H1 (cell line): ENCODE measurements at regions not wholly inside any gene's neighbourhood (a gene's known extent, or its start where the extent isn't known, plus 50 kb on each side); places are given as distances from the start of the nearest gene placed in this dataset.

Source experiments
- CTCF ChIA-PET: fragments of 300-600 bp; sonication (Branson Sonifier 250); formaldehyde crosslinking; loops from one replicate; lab custom pipeline; 2021; ENCODE audit not compliant: partially characterized antibody; lab: Charles Lee
- POLR2A ChIA-PET: fragments of 300-600 bp; sonication (Branson Sonifier 250); formaldehyde crosslinking; loops from one replicate; lab custom pipeline; 2021; ENCODE audit warnings: inconsistent platforms; ENCODE audit not compliant: partially characterized antibody; lab: Charles Lee
- DNase-seq, 2 experiments: peaks; one replicate each; pipeline versions ENCODE4 v3.0.0 to v3.0.0-alpha.2; 2010 to 2022; ENCODE audit warnings: low spot score in 2 of 2, low read depth in 1 of 2, mixed read lengths in 1 of 2
- FAIRE-seq: peaks from 2 replicates; lab custom pipeline; 2011; peaks lifted over from hg19 to GRCh38; lab: Jason Lieb, UNC
- H2AFZ ChIP-seq: 2 replicates; pipeline ENCODE4 v1.8.1; 2012; ENCODE audit warnings: low read length, inconsistent platforms
- H2AK5ac ChIP-seq: 2 replicates; pipeline ENCODE4 v1.6.1; 2013; ENCODE audit warnings: low read depth, low read length
- H2BK120ac ChIP-seq: replicated peaks from 2 replicates; pipeline ENCODE3; 2013; ENCODE audit warnings: low read depth, low read length, inconsistent platforms
- H2BK12ac ChIP-seq: 2 replicates; pipeline ENCODE4 v1.6.1; 2013; ENCODE audit warnings: low read depth, low read length
- H2BK15ac ChIP-seq: 2 replicates; pipeline ENCODE4 v1.6.1; 2013; ENCODE audit warnings: low read length
- H2BK20ac ChIP-seq: 2 replicates; pipeline ENCODE4 v1.6.1; 2013; ENCODE audit warnings: low read length
- H2BK5ac ChIP-seq: 2 replicates; pipeline ENCODE4 v1.6.1; 2013; ENCODE audit warnings: low read depth, low read length
- H3K14ac ChIP-seq: 2 replicates; pipeline ENCODE4 v1.6.1; 2013; ENCODE audit warnings: inconsistent platforms; ENCODE audit not compliant: insufficient read length
- H3K18ac ChIP-seq: 2 replicates; pipeline ENCODE4 v1.6.1; 2013; ENCODE audit warnings: low read length; ENCODE audit errors: extremely low read depth
- H3K23ac ChIP-seq: 2 replicates; pipeline ENCODE4 v1.6.1; 2013; ENCODE audit warnings: inconsistent platforms; ENCODE audit not compliant: insufficient read length
- H3K23me2 ChIP-seq: 2 replicates; pipeline ENCODE4 v1.6.1; 2013; ENCODE audit warnings: low read depth, low read length
- H3K27ac ChIP-seq: 2 replicates; pipeline ENCODE4 v1.6.1; 2011; ENCODE audit warnings: low read depth, low read length, inconsistent platforms
- H3K27me3 ChIP-seq, 4 experiments: replicated peaks in 1 of 4; 1 replicate in 1 of 4; 2 replicates in 3 of 4; pipeline versions ENCODE4 v1.6.1 to v1.8.1; 2011 to 2013; ENCODE audit warnings: low read length in 3 of 4, mild to moderate bottlenecking in 3 of 4, inconsistent platforms in 2 of 4, mixed read lengths in 2 of 4, moderate library complexity in 1 of 4; ENCODE audit not compliant: control insufficient read depth in 3 of 4, insufficient read depth in 3 of 4; ENCODE audit errors: extremely low read depth in 1 of 4
- H3K36me3 ChIP-seq, 4 experiments: 2 replicates each; pipeline versions ENCODE4 v1.6.1 to v1.8.1; 2011 to 2013; ENCODE audit warnings: mild to moderate bottlenecking in 4 of 4, low read length in 3 of 4, moderate library complexity in 2 of 4, control low read depth in 1 of 4, inconsistent platforms in 1 of 4; ENCODE audit not compliant: insufficient read depth in 4 of 4, control insufficient read depth in 2 of 4
- H3K4ac ChIP-seq: replicated peaks from 2 replicates; pipeline ENCODE3; 2013; ENCODE audit warnings: low read length, low read depth, mixed read lengths, inconsistent platforms; ENCODE audit not compliant: insufficient read length
- H3K4me1 ChIP-seq, 4 experiments: replicated peaks in 1 of 4; 1 replicate in 1 of 4; 2 replicates in 3 of 4; pipeline versions ENCODE4 v1.6.1 to v1.8.1; 2011 to 2013; ENCODE audit warnings: low read length in 3 of 4, inconsistent platforms in 2 of 4, mixed read lengths in 1 of 4; ENCODE audit not compliant: insufficient read depth in 4 of 4, control insufficient read depth in 3 of 4
- H3K4me2 ChIP-seq, 2 experiments: 2 replicates each; pipeline versions ENCODE4 v1.6.1 to v1.8.1; 2011 to 2013; ENCODE audit warnings: low read depth in 2 of 2, low read length in 2 of 2, control low read depth in 1 of 2, inconsistent platforms in 1 of 2, mild to moderate bottlenecking in 1 of 2; ENCODE audit not compliant: insufficient read depth in 1 of 2
- H3K4me3 ChIP-seq, 4 experiments: fragments of 200-600, 300-600 bp in 1 of 4; sonication (generic), shearing (Covaris generic), sonication (Bioruptor Twin) in 1 of 4; 2 replicates each; pipeline versions ENCODE4 v1.5.1 to v1.8.1; 2011 to 2016; ENCODE audit warnings: low read length in 4 of 4, low read depth in 3 of 4, control low read depth in 2 of 4, inconsistent platforms in 2 of 4, mild to moderate bottlenecking in 2 of 4, mixed read lengths in 1 of 4, moderate library complexity in 1 of 4; ENCODE audit not compliant: insufficient read depth in 2 of 4; ENCODE audit errors: extremely low read depth in 1 of 4
- H3K56ac ChIP-seq: replicated peaks from 2 replicates; pipeline ENCODE3; 2013; ENCODE audit warnings: low read depth, mild to moderate bottlenecking, mixed read lengths, low read length, inconsistent platforms; ENCODE audit not compliant: insufficient read length
- H3K79me1 ChIP-seq: 2 replicates; pipeline ENCODE4 v1.6.1; 2013; ENCODE audit warnings: low read depth, low read length, control low read depth
- H3K79me2 ChIP-seq, 2 experiments: 2 replicates each; pipeline versions ENCODE4 v1.6.1 to v1.8.1; 2012 to 2013; ENCODE audit warnings: low read length in 2 of 2, mild to moderate bottlenecking in 2 of 2, inconsistent platforms in 1 of 2; ENCODE audit not compliant: insufficient read depth in 2 of 2, control insufficient read depth in 1 of 2
- H3K9ac ChIP-seq, 4 experiments: replicated peaks in 1 of 4; 1 replicate in 1 of 4; 2 replicates in 3 of 4; pipeline versions ENCODE4 v1.6.1 to v1.8.1; 2011 to 2013; ENCODE audit warnings: low read depth in 3 of 4, low read length in 3 of 4, control low read depth in 2 of 4, mild to moderate bottlenecking in 2 of 4, moderate library complexity in 2 of 4, inconsistent platforms in 1 of 4; ENCODE audit errors: extremely low read depth in 1 of 4
- H3K9me3 ChIP-seq, 2 experiments: 2 replicates each; pipeline versions ENCODE4 v1.6.1 to v1.8.1; 2012 to 2013; ENCODE audit warnings: mild to moderate bottlenecking in 2 of 2, moderate library complexity in 2 of 2, control low read depth in 1 of 2, inconsistent platforms in 1 of 2, low read depth in 1 of 2, low read length in 1 of 2, mixed read lengths in 1 of 2; ENCODE audit not compliant: insufficient read depth in 2 of 2
- H4K20me1 ChIP-seq, 2 experiments: replicated peaks in 1 of 2; 2 replicates each; pipeline versions ENCODE3 to v1.8.1; 2011 to 2013; ENCODE audit warnings: inconsistent platforms in 2 of 2, low read length in 2 of 2, mild to moderate bottlenecking in 1 of 2; ENCODE audit not compliant: insufficient read depth in 2 of 2, control insufficient read depth in 1 of 2
- H4K5ac ChIP-seq: 2 replicates; pipeline ENCODE4 v1.6.1; 2013; ENCODE audit warnings: low read length, low read depth, mixed read lengths, inconsistent platforms; ENCODE audit not compliant: insufficient read length
- H4K8ac ChIP-seq: 2 replicates; pipeline ENCODE4 v1.8.0; 2013; ENCODE audit warnings: mild to moderate bottlenecking, moderate library complexity, low read length, inconsistent platforms; ENCODE audit not compliant: insufficient read depth; ENCODE audit errors: extremely low read depth
- H4K91ac ChIP-seq: replicated peaks from 2 replicates; pipeline ENCODE3; 2013; ENCODE audit warnings: low read length, mixed read lengths, inconsistent platforms; ENCODE audit not compliant: insufficient read length
- BCL11A ChIP-seq, 2 experiments: IDR thresholded peaks; one replicate each; pipeline ENCODE4 v1.6.1; 2011; ENCODE audit warnings: low read depth in 2 of 2, low read length in 2 of 2, mild to moderate bottlenecking in 2 of 2
- CTBP2 ChIP-seq: IDR thresholded peaks from 2 replicates; pipeline ENCODE4 v1.7.0; 2011; ENCODE audit warnings: borderline replicate concordance, mild to moderate bottlenecking, moderate library complexity, mixed read lengths, low read length; ENCODE audit not compliant: insufficient read depth, insufficient read length
- KDM1A ChIP-seq: fragments of 200-600, 300-600 bp; sonication (generic); IDR thresholded peaks from 2 replicates; pipeline ENCODE4 v1.7.1; 2016; ENCODE audit warnings: mild to moderate bottlenecking, low read length, borderline replicate concordance
- KDM4A ChIP-seq: IDR thresholded peaks from one replicate; pipeline ENCODE4 v1.7.1; 2012; ENCODE audit warnings: low read depth, mild to moderate bottlenecking, moderate library complexity, low read length, inconsistent platforms; ENCODE audit not compliant: severe bottlenecking
- RNF2 ChIP-seq: fragments of 200-900, 300-1000 bp; sonication (generic); IDR thresholded peaks from 2 replicates; pipeline ENCODE4 v1.7.1; 2016; ENCODE audit warnings: borderline replicate concordance, low read depth, mild to moderate bottlenecking, antibody characterized with exemption, low read length; ENCODE audit not compliant: poor library complexity, severe bottlenecking; ENCODE audit errors: missing control alignments
- RXRA ChIP-seq: IDR thresholded peaks from 2 replicates; pipeline ENCODE4 v1.6.1; 2011; ENCODE audit warnings: low read depth, mild to moderate bottlenecking, low read length, moderate library complexity; ENCODE audit not compliant: insufficient read depth
- ZNF274 ChIP-seq: IDR thresholded peaks from 2 replicates; pipeline ENCODE4 v1.7.0; 2012; ENCODE audit warnings: low read length, borderline replicate concordance; ENCODE audit errors: extremely low read depth
- WGBS, 2 experiments: shearing (Covaris generic) in 1 of 2; methylation state at CpG; one replicate each; pipeline versions ENCODE4 v1.1.6 to v1.1.7; 2013 to 2015; ENCODE audit warnings: low lambda C conversion rate in 2 of 2, mixed read lengths in 2 of 2, inconsistent platforms in 1 of 2, low coverage in 1 of 2, missing lambda C conversion rate in 1 of 2; ENCODE audit not compliant: insufficient replicate concordance in 2 of 2, insufficient coverage in 1 of 2, insufficient read length in 1 of 2; ENCODE audit errors: extremely low coverage in 1 of 2, missing lambda C conversion rate in 1 of 2; 5-methylcytosine and 5-hydroxymethylcytosine counted together

GRCh38 chr2:8575038-8575833 lies 106.6 kb upstream of the ID2 start:
- Histone ChIP-seq H4K91ac (no peak overlapping the region), H3K56ac (no peak overlapping the region), H3K4me1 (peaks cover 0 to 19% (median 8%) of the 10 kb centered on the region in 4 experiments; a peak in 6 of 7 replicates), H2BK20ac (no peak overlapping the region), H3K27ac (no peak overlapping the region), H2BK120ac (no peak overlapping the region), H3K4me2 (no peak overlapping the region), H4K20me1 (peaks cover 0 to 2% of the 10 kb centered on the region in 2 experiments), H3K23ac (no peak overlapping the region), H2BK12ac (0 out of 2 replicates have a peak overlapping the region, but pooled peaks have one; percentile 27), H3K27me3 (peaks cover 0 to 1% (median 0%) of the 10 kb centered on the region in 4 experiments; a peak in 1 of 7 replicates), H2AK5ac (no peak overlapping the region), H3K14ac (no peak overlapping the region), H2BK15ac (no peak overlapping the region), H2AFZ (no peak overlapping the region), H3K79me2 (no peaks in the 10 kb centered on the region), H3K36me3 (no peaks in the 10 kb centered on the region), H3K18ac (no peak overlapping the region), H3K23me2 (peaks cover 2% of the 10 kb centered on the region; the same call in 1 of the 2 replicates), H3K4me3 (no peak overlapping the region), H3K79me1 (no peaks in the 10 kb centered on the region), H4K8ac (no peak overlapping the region), H4K5ac (no peak overlapping the region), H3K9ac (no peak overlapping the region), H3K9me3 (no peaks in the 10 kb centered on the region), H3K4ac (no peak overlapping the region), H2BK5ac (no peak overlapping the region; the same call in 1 of the 2 replicates)
- ChIA-PET CTCF (interaction anchor here (0.6 to 2.7 kb wide), 3 partner anchors 8 to 87 kb away, joined by 3 to 11 read pairs (median 5); no protein-coding TSS in a partner anchor), POLR2A (interaction anchor here (0.5 to 2.4 kb wide), 2 partner anchors 95 to 107 kb away, joined by 3 to 11 read pairs; partner anchors contain the start of gene ID2)
- FAIRE-seq, result no peak
- WGBS, 2 experiments, result 76% methylated on average over 15 of the region's 24 CpGs; no CpG with 5 or more reads in 1 of the 2 experiments
- DNase-seq, result no peak
- no peak for TF ChIP-seq ZNF274
- TF ChIP-seq CTBP2, result no peak
- no peak for TF ChIP-seq KDM1A
- TF ChIP-seq RXRA, result no peak
- no peak for TF ChIP-seq RNF2
- TF ChIP-seq KDM4A, result no peak
- no peak for TF ChIP-seq BCL11A (IDR thresholded peaks at IDR 0.05; ENCODE audit: low read depth in 2 of 2, low read length in 2 of 2)
